A549 (cell line): ENCODE measurements at regions not wholly inside any gene's neighbourhood (a gene's known extent, or its start where the extent isn't known, plus 50 kb on each side); places are given as distances from the start of the nearest gene placed in this dataset.

Source experiments
- ATAC-seq, 2 experiments: fragments of 200-7000 bp in 1 of 2; fragments of >200 bp in 1 of 2; cut with Nextera tagmentation in 1 of 2; cut with Tn5 transposase in 1 of 2; 3 replicates each; pipeline versions ENCODE4 v1.8.0 to v1.9.1; 2018 to 2020; ENCODE audit warnings: mild to moderate bottlenecking in 1 of 2, moderate library complexity in 1 of 2
- CTCF ChIA-PET: fragments of 300-600 bp; sonication (Branson Sonifier 250); formaldehyde crosslinking; extraction: SDS; loops from one replicate; lab custom pipeline; 2021; ENCODE audit warnings: antibody characterized with exemption, inconsistent platforms; lab: Yijun Ruan, JAX
- POLR2A ChIA-PET: fragments of 350-600 bp; formaldehyde crosslinking; extraction: SDS; loops from one replicate; lab custom pipeline; 2021; ENCODE audit warnings: antibody characterized with exemption, inconsistent platforms; lab: Yijun Ruan, JAX
- DNase-seq, 2 experiments: peaks; one replicate each; pipeline versions ENCODE4 v3.0.0 to v3.0.0-alpha.2; 2011 to 2016; ENCODE audit warnings: low read depth in 1 of 2, low spot score in 1 of 2
- FAIRE-seq: peaks from 2 replicates; lab custom pipeline; 2011; peaks lifted over from hg19 to GRCh38; lab: Jason Lieb, UNC
- H3K27ac ChIP-seq, 2 experiments: fragments of >200 bp; sonication (Bioruptor Twin); formaldehyde crosslinking; 3 replicates each; pipeline ENCODE4 v1.5.1; 2016 to 2017
- H3K4me1 ChIP-seq: fragments of >200 bp; sonication (Bioruptor Twin); formaldehyde crosslinking; 3 replicates; pipeline ENCODE4 v1.6.1; 2016
- H3K4me2 ChIP-seq: fragments of >200 bp; sonication (Bioruptor Twin); formaldehyde crosslinking; 3 replicates; pipeline ENCODE4 v1.6.1; 2016
- H3K4me3 ChIP-seq: fragments of >200 bp; sonication (Bioruptor Twin); formaldehyde crosslinking; 3 replicates; pipeline ENCODE4 v1.5.1; 2016
- H3K9me3 ChIP-seq: fragments of >200 bp; sonication (Bioruptor Twin); formaldehyde crosslinking; 3 replicates; pipeline ENCODE4 v1.6.1; 2016
- BHLHE40 ChIP-seq: IDR thresholded peaks from 2 replicates; pipeline ENCODE4 v1.6.1; 2012; ENCODE audit warnings: low read depth, low read length, inconsistent platforms
- CBX2 ChIP-seq: fragments of 200-600 bp; sonication (generic); IDR thresholded peaks from 2 replicates; pipeline ENCODE4 v1.6.1; 2016; ENCODE audit warnings: low read depth, mild to moderate bottlenecking, borderline replicate concordance
- E2F6 ChIP-seq: IDR thresholded peaks from 2 replicates; pipeline ENCODE4 v1.6.1; 2012; ENCODE audit warnings: low read depth, borderline replicate concordance
- EHF ChIP-seq: fragments of 250-450 bp; sonication (Bioruptor Pico); IDR thresholded peaks from 2 replicates; pipeline ENCODE4 v1.5.0; 2020; ENCODE audit warnings: mild to moderate bottlenecking
- GATA3 ChIP-seq: IDR thresholded peaks from 2 replicates; pipeline ENCODE4 v1.6.1; 2012; ENCODE audit warnings: borderline replicate concordance
- HOXB13 ChIP-seq: fragments of 250-450 bp; sonication (Bioruptor Pico); IDR thresholded peaks from 2 replicates; pipeline ENCODE4 v1.5.0; 2020; ENCODE audit warnings: low read depth, mild to moderate bottlenecking, moderate library complexity
- JUNB ChIP-seq: fragments of >200 bp; sonication (Bioruptor Twin); formaldehyde crosslinking; IDR thresholded peaks from 2 replicates; pipeline ENCODE4 v1.6.1; 2016
- MAZ ChIP-seq: fragments of 150-350 bp; IDR thresholded peaks from 2 replicates; pipeline ENCODE4 v1.6.1; 2014; ENCODE audit warnings: antibody characterized with exemption, low read depth, low read length, borderline replicate concordance
- MYC ChIP-seq: IDR thresholded peaks from 2 replicates; pipeline ENCODE4 v1.6.1; 2012; ENCODE audit warnings: mild to moderate bottlenecking, inconsistent platforms, low read length, improper control_type of control experiment, borderline replicate concordance
- NFE2L2 ChIP-seq: fragments of 150-350 bp; conservative IDR thresholded peaks from 2 replicates; pipeline ENCODE4 v1.6.1; 2014; ENCODE audit warnings: low read length
- NPAS2 ChIP-seq: fragments of 250-450 bp; sonication (Bioruptor Pico); IDR thresholded peaks from 2 replicates; pipeline ENCODE4 v1.8.0; 2022; ENCODE audit warnings: mild to moderate bottlenecking, moderate library complexity, borderline replicate concordance
- POLR2AphosphoS2 ChIP-seq: conservative IDR thresholded peaks from 2 replicates; pipeline ENCODE4 v1.6.1; 2012; ENCODE audit warnings: low read length, improper control_type of control experiment, inconsistent platforms
- RAD21 ChIP-seq, 2 experiments: fragments of >200 bp in 1 of 2; sonication (Bioruptor Twin) in 1 of 2; formaldehyde crosslinking in 1 of 2; IDR thresholded peaks in 1 of 2; conservative IDR thresholded peaks in 1 of 2; 2 replicates in 1 of 2; 3 replicates in 1 of 2; pipeline ENCODE4 v1.6.1; 2012 to 2018; ENCODE audit warnings: inconsistent platforms in 1 of 2
- RARB ChIP-seq: fragments of 250-450 bp; sonication (Bioruptor Pico); IDR thresholded peaks from 2 replicates; pipeline ENCODE4 v1.8.0; 2021; ENCODE audit warnings: mild to moderate bottlenecking, moderate library complexity
- RFX5 ChIP-seq: fragments of 450-650 bp; IDR thresholded peaks from 2 replicates; pipeline ENCODE4 v1.7.1; 2014; ENCODE audit warnings: antibody characterized with exemption, mild to moderate bottlenecking, moderate library complexity
- SREBF2 ChIP-seq: fragments of 450-650 bp; IDR thresholded peaks from 2 replicates; pipeline ENCODE4 v1.6.1; 2014; ENCODE audit warnings: mild to moderate bottlenecking, moderate library complexity
- USF2 ChIP-seq: fragments of 450-650 bp; IDR thresholded peaks from 2 replicates; pipeline ENCODE4 v1.6.1; 2014; ENCODE audit warnings: antibody characterized with exemption
- ZNF302 ChIP-seq: fragments of 250-450 bp; sonication (Bioruptor Pico); IDR thresholded peaks from 2 replicates; pipeline ENCODE4 v1.9.0; 2021; ENCODE audit warnings: inconsistent platforms, mild to moderate bottlenecking, moderate library complexity
- ZSCAN20 ChIP-seq: fragments of 250-450 bp; sonication (Bioruptor Pico); IDR thresholded peaks from 2 replicates; pipeline ENCODE4 v1.8.0; 2022; ENCODE audit warnings: mild to moderate bottlenecking, moderate library complexity
- WGBS: methylation state at CpG from one replicate; pipeline ENCODE4 v1.1.6; 2017; ENCODE audit errors: missing lambda C conversion rate; 5-methylcytosine and 5-hydroxymethylcytosine counted together
- TF ChIP-seq, protein P1 (sequence below): fragments of 150-350 bp; IDR thresholded peaks from 2 replicates; pipeline ENCODE4 v1.6.1; 2014; ENCODE audit warnings: low read depth, mild to moderate bottlenecking, low read length
- TF ChIP-seq, protein P2 (sequence below): fragments of 200-600 bp; sonication (generic); IDR thresholded peaks from 2 replicates; pipeline ENCODE4 v1.6.1; 2016; ENCODE audit warnings: antibody characterized with exemption, mild to moderate bottlenecking, moderate library complexity
- TF ChIP-seq, protein P3 (sequence below): fragments of >200 bp; sonication (Bioruptor Twin); formaldehyde crosslinking; IDR thresholded peaks from 3 replicates; pipeline ENCODE4 v1.6.1; 2016
- TF ChIP-seq, protein P4 (sequence below): IDR thresholded peaks from 2 replicates; pipeline ENCODE4 v1.6.1; 2012

GRCh38 chr12:28603239-28603638, 413.0 kb downstream of the CCDC91 start:
- Histone ChIP-seq H3K4me2 (no peak overlapping the region; the same call in 2 of the 3 replicates), H3K4me3 (no peak overlapping the region), H3K9me3 (peaks cover 16% of the 10 kb centered on the region; the same call in 1 of the 3 replicates), H3K27ac (no peak overlapping the region; a peak in 1 of 6 replicates), H3K4me1 (peaks cover 9% of the 10 kb centered on the region; the same call in 2 of the 3 replicates)
- 38% methylated on average over 5 of the region's 5 CpGs for WGBS
- DNase-seq: no peak
- TF ChIP-seq GATA3 (no peak), CBX2 (no peak), JUNB (no peak), NFE2L2 (no peak), MYC (no peak)
- TF ChIP-seq, protein P1, sequence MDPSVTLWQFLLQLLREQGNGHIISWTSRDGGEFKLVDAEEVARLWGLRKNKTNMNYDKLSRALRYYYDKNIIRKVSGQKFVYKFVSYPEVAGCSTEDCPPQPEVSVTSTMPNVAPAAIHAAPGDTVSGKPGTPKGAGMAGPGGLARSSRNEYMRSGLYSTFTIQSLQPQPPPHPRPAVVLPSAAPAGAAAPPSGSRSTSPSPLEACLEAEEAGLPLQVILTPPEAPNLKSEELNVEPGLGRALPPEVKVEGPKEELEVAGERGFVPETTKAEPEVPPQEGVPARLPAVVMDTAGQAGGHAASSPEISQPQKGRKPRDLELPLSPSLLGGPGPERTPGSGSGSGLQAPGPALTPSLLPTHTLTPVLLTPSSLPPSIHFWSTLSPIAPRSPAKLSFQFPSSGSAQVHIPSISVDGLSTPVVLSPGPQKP: no peak
- TF ChIP-seq, protein P2, sequence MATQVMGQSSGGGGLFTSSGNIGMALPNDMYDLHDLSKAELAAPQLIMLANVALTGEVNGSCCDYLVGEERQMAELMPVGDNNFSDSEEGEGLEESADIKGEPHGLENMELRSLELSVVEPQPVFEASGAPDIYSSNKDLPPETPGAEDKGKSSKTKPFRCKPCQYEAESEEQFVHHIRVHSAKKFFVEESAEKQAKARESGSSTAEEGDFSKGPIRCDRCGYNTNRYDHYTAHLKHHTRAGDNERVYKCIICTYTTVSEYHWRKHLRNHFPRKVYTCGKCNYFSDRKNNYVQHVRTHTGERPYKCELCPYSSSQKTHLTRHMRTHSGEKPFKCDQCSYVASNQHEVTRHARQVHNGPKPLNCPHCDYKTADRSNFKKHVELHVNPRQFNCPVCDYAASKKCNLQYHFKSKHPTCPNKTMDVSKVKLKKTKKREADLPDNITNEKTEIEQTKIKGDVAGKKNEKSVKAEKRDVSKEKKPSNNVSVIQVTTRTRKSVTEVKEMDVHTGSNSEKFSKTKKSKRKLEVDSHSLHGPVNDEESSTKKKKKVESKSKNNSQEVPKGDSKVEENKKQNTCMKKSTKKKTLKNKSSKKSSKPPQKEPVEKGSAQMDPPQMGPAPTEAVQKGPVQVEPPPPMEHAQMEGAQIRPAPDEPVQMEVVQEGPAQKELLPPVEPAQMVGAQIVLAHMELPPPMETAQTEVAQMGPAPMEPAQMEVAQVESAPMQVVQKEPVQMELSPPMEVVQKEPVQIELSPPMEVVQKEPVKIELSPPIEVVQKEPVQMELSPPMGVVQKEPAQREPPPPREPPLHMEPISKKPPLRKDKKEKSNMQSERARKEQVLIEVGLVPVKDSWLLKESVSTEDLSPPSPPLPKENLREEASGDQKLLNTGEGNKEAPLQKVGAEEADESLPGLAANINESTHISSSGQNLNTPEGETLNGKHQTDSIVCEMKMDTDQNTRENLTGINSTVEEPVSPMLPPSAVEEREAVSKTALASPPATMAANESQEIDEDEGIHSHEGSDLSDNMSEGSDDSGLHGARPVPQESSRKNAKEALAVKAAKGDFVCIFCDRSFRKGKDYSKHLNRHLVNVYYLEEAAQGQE: no peak
- TF ChIP-seq, protein P3, sequence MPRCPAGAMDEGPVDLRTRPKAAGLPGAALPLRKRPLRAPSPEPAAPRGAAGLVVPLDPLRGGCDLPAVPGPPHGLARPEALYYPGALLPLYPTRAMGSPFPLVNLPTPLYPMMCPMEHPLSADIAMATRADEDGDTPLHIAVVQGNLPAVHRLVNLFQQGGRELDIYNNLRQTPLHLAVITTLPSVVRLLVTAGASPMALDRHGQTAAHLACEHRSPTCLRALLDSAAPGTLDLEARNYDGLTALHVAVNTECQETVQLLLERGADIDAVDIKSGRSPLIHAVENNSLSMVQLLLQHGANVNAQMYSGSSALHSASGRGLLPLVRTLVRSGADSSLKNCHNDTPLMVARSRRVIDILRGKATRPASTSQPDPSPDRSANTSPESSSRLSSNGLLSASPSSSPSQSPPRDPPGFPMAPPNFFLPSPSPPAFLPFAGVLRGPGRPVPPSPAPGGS: no peak
- no peak for ATAC-seq
- ChIA-PET POLR2A (no interaction called here), CTCF (no interaction called here)
- FAIRE-seq: no peak

GRCh38 chr12:28603801-28604200, 413.5 kb downstream of the CCDC91 start:
- FAIRE-seq: no peak
- Histone ChIP-seq H3K4me1 (peaks cover 9% of the 10 kb centered on the region; the same call in 2 of the 3 replicates), H3K4me2 (peak overlapping the region; percentile 7; the same call in 1 of the 3 replicates), H3K9me3 (peaks cover 16% of the 10 kb centered on the region; the same call in 1 of the 3 replicates), H3K4me3 (no peak overlapping the region), H3K27ac (no peak overlapping the region)
- no peak for DNase-seq
- no peak for TF ChIP-seq EHF (CRISPR knock-in tag)
- ATAC-seq: no peak
- 13% methylated on average over 1 of the region's 1 CpG for WGBS
- ChIA-PET CTCF (no interaction called here), POLR2A (no interaction called here)

DNA sequence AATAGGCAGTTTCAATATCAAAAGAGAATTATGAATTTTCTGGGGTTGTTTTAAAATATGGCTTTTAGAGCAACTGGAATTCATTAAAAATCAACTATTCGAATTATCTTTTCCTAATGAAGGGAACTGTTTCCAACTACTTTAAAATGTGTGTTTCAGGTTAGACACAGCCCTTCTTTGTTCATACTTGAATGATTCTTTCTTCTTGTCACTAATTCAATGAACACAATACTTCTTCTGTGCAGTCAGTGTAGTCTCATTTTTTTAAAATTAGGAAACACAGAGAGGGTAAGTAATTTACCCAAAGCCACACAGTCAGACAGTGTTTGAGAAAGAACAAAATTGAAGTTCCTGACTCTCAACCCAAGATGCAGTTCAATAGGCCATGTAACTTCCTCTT, 414.0 kb downstream of the CCDC91 start:
- Histone ChIP-seq H3K27ac (no peak overlapping the region), H3K4me2 (no peak overlapping the region), H3K4me1 (peaks cover 9% of the 10 kb centered on the region; the same call in 2 of the 3 replicates), H3K9me3 (peaks cover 16% of the 10 kb centered on the region; the same call in 1 of the 3 replicates), H3K4me3 (no peak overlapping the region)
- DNase-seq (no peak), FAIRE-seq (no peak), ATAC-seq (no peak)
- WGBS: 12% methylated on average over 1 of the region's 1 CpG
- TF ChIP-seq NPAS2 (CRISPR knock-in tag): no peak
- TF ChIP-seq SREBF2: no peak
- TF ChIP-seq EHF (CRISPR knock-in tag): no peak
- no peak for TF ChIP-seq JUNB
- TF ChIP-seq POLR2AphosphoS2: no peak
- TF ChIP-seq MAZ: no peak
- TF ChIP-seq, protein P4, sequence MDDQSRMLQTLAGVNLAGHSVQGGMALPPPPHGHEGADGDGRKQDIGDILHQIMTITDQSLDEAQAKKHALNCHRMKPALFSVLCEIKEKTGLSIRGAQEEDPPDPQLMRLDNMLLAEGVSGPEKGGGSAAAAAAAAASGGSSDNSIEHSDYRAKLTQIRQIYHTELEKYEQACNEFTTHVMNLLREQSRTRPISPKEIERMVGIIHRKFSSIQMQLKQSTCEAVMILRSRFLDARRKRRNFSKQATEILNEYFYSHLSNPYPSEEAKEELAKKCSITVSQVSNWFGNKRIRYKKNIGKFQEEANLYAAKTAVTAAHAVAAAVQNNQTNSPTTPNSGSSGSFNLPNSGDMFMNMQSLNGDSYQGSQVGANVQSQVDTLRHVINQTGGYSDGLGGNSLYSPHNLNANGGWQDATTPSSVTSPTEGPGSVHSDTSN: no peak
- TF ChIP-seq RAD21 (conservative IDR thresholded peaks at IDR 0.05 in 1 of 2, IDR thresholded peaks at IDR 0.05 in 1 of 2): no peak
- TF ChIP-seq RARB (CRISPR knock-in tag): no peak
- TF ChIP-seq USF2: no peak
- no peak for TF ChIP-seq ZNF302 (CRISPR knock-in tag)
- no peak for TF ChIP-seq BHLHE40
- TF ChIP-seq ZSCAN20 (CRISPR knock-in tag): no peak
- no peak for TF ChIP-seq HOXB13
- no peak for TF ChIP-seq E2F6
- no peak for TF ChIP-seq MYC
- no peak for TF ChIP-seq RFX5
- POLR2A ChIA-PET: no interaction called here
- CTCF ChIA-PET: no interaction called here
